Skin of body (tissue), 1 donor: ENCODE measurements at regions not wholly inside any gene's neighbourhood (a gene's known extent, or its start where the extent isn't known, plus 50 kb on each side); places are given as distances from the start of the nearest gene placed in this dataset.
"Not testable (repeated sequence)": the region's sequence is repeated elsewhere in the genome, so short reads cannot be mapped to it uniquely, and the experiment has no call there.

ENCODE experiments used
- DNase-seq: peaks from one replicate; lab custom pipeline; 2025; lab: John Stamatoyannopoulos, UW

DNA sequence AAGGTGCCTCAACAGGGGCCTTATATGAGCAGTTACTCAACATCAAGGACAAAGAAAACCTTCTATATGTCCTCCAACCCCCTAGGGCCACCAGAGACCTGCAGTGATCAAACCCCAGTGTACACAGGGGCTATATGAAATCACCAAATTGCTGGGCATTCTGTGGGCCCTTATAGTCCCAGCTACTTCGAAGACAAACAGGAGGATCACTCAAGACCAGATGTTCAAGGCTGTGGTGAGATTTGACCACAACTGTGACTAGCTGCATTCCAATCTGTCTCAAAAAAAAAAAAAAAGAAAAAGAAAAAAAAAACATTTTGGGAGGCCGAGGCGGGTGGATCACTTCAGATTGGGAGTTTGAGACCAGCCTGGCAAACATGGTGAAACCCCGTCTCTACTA is 51.0 kb upstream of the PRB2 start:
- no peak for DNase-seq

DNA sequence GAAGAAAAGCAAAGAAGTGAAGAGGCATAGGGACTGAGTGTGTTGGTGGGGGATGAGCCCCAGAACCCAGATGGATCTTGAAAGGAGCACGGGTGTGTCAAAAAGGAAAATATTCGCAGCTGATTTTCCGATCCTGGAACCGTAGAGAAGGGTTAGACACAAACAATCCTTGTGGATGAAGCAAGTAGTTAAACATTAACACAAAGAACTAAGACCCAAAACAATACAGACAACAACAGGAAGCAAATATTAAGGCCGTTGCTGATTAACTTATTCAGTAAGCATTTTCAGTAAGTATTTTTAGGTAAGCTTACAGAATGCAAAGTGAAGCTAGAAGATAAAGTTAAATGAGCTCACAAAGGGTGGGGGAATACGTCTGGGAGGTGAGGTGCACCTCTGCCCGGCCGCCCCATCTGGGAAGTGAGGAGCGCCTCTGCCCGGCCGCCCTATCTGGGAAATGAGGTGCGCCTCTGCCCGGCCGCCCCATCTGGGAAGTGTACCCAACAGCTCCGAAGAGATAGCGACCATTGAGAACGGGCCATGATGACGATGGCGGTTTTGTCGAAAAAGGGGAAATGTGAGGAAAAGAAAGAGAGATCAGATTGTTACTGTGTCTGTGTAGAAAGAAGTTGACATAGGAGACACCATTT is 62.8 kb upstream of the PRB2 start:
- DNase-seq, result no peak

DNA sequence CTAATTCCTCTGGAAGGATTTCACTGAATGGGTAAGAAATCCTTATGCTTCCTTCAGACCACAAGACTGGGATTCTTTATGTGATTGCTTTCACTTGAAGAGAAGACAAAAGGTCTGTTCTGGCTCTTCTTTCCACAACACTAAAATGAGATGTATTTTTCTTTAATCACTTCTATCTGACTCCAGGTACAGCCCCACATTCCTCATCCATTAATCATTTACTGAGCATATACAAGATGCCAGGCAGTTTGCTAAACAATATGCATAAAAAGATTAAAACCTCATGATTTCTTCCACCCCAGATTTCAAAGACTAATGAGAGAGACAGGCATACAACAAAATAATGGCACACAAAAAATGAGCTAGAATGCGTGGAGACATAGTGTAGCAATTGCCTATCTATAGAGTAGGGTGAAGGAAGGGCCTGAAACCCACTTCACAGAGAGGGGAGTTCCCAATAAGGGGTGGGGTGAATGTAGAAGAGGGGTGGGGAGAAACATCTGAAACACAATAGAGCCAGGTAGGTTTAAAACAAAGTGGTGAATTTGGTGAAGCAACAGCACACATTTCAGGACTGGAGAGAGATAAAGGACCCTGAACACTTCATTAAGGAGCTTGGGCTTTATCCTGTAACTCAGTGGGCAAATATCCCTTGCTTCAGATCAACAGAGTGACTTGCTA is 65.1 kb upstream of the PRB2 start:
- DNase-seq, result no peak

DNA sequence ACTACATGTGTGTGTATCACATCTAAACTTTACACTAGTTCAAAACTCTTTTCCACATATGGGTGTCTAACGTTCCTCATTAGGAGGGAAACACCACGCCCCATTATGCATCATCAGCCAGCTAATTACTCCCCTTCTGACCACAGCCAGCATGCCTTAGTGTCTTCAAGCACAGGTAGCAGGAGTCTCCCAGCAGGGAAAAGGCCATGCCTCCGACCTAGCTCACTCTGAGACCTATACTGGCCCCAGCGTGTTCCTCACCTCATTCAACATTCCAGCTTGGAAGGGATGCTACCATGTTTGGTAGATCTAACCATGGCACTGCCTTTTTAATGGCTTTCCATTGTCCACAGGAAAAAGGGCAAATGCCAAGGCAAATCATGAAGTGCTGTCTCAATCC is 66.1 kb upstream of the PRB2 start:
- DNase-seq, result no peak

DNA sequence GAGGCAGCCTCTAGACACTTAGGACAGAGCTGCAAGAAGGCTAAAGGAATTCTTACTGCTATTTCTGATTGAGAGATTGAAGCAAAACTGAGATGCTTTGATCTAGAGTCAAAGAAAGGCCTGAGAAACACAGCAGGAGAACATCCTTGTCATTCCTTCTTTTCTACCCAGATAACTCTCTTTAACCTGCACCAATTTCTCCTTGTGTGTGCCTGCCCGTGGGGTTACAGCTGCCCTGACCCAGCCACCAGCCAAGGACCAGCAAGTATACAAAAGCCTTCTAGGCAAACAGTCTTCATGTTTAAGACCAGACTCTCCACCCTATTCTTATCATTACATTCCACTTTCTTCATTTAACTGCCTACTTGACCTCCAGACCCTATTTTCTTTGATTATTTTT is 81.7 kb upstream of the PRB2 start:
- no peak for DNase-seq

DNA sequence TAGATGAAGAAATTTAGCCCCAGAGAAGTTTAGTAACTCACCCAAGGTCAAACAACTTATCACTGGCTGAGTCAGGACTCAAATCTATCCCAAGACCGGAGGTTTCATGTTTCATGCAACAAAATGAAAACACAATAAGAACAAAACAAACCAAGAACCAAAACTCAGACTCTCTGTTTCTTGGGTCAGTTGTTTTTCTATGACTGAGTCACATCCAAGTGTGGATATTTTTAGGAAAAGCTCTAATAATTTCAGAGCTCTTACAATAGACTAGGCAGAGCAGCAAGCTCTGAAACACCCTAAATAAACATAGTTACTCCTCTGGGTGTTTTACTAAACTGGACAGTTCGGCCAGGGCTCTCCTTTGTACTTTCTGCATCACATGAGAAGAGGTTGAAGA is 87.6 kb upstream of the PRB2 start:
- no peak for DNase-seq

DNA sequence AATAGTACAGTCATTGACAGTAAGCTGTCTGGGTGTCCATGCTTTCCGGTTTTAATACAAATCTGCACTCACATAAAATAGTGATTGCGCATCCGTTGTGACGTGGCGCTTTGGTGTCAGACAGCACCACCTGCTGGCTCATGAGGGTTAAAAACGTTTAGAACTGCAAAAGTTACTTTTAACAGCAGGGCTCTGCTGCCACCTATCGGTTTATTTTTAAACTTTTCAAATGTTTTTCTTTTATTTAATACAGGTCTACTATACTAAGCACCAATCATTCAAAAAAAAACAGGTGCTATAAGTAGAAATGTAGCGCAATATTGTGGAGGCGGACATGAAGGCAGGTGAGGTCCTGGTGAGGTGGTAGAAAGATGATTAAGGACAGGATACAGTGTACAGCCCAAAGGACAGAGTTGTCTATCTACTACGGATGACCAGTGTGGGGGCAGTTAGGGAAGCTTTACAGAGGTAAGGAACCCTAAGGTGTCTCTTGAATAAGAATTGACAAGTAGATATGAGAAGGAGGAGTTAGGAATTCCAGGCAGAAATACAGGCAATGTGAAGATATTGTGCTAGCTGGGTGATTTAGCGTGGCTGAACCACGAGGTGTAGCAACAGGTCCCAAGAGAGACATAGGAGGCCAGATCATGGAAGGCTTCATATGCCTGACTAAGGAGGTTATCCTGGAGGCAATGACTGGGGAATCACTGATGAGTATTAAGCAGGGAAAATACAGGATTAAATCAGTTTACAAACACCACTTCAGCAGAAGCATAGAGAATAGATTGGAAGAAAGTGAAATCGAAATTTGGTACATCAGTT is 91.5 kb upstream of the PRB2 start:
- peak; percentile 69 for DNase-seq

DNA sequence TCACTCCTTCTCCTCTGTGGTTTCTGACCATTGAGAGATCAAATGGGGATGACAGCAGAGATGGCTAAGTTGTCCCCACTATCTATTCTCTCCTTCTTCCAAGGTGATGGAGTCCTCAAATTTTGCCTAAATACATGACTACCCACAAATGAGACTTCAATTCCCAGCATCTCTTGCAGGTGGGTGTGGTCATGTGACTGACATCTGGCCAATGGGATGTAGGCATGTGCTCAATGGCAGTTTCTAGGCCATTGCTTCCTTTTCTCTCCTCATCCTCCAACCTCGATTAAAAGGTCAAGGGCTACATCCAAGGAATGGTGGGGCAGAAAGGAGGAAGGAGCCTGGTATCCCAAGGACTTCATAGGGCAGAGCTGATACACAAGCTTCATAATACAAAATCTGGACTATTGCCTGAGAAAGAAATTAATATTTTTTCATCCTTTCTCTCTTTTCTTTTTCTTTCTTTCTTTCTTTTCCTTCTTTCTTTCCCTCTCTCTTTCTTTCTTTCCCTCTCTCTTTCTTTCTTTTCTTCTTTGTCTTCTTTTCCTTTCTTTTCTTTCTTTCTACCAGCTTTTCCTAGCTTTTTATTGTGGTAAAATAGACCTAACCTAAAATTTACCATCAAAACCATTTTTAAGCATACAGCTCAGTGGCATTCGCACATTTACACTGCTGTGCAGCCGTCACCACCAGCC is 100.9 kb upstream of the PRB2 start:
- no peak for DNase-seq

DNA sequence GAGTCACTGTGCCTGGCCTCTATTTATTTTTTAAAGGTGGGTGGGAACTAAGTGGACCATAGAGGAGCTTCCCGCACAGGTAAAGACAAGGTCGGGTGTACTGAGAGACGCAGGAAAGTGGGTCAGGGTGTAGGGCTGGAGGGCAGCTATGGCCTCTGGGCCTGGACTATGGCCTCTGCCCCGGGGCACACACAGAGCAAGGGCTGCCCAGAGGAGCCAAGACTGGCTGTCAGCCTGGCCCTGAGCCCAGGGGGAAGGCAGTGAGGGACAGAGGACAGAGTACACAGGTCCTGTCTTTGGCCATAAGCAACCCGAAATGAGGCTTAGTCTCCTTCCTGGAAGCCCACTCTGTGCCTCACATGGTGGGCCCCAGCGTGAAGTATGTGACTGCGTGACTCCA is 102.1 kb upstream of the PRB2 start:
- no peak for DNase-seq

DNA sequence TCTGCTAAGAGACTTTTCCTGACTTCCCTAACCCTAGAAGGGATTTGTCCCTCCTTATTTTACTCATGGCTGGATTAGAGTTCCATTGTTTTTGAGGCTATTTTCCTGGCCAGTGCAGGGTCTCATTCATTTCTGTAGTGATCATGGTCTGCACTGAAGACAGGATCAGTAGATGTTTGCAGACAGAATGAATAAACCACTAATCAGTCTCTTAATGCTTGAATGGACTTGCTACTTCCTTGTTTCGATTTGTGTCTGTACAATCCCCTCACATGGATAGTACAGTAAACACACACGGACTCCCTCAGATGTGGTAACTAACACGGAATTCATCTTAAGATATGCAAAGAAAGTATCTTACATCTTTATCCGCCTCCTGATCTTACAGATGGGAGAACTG is 102.6 kb upstream of the PRB2 start:
- DNase-seq, result no peak

DNA sequence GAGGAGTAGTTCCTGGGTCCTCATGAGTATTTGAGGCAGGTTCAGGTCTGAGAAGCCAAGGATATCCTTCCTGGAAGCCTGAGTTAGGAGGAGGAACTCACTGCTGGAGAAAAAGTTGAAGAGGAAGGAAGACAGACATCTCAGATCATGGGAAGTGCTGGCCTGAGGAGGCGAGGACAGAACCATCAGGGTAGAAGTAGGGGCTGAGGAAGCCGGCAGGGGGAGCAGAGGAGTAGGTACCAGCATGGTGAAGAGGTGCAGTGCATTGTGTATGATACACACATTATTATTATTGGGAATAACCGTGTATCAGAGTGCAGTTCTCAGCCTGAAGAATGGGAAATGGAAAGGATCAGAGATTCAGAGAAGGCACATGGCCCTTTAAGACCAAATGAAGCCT is 103.2 kb upstream of the PRB2 start:
- not testable (repeated sequence) for DNase-seq

DNA sequence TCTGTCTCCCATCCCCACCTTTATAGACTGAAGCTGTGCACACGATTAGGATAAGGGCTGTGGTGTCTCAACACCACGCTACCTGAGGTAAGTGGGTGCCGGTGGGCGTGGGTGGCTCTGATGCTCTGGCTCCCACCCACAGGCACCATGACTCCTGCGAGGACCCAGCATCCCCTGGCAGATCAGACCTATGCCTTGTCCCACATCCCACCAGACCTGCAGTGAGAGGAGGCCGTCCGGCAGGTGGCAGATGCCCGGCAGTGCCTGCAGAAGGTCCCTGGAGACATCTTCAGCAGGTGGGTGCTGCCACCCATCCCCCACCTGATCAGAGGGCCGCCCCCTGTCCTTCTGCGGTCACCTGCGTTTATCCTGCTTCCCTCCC is 104.4 kb upstream of the PRB2 start:
- DNase-seq, result no peak

DNA sequence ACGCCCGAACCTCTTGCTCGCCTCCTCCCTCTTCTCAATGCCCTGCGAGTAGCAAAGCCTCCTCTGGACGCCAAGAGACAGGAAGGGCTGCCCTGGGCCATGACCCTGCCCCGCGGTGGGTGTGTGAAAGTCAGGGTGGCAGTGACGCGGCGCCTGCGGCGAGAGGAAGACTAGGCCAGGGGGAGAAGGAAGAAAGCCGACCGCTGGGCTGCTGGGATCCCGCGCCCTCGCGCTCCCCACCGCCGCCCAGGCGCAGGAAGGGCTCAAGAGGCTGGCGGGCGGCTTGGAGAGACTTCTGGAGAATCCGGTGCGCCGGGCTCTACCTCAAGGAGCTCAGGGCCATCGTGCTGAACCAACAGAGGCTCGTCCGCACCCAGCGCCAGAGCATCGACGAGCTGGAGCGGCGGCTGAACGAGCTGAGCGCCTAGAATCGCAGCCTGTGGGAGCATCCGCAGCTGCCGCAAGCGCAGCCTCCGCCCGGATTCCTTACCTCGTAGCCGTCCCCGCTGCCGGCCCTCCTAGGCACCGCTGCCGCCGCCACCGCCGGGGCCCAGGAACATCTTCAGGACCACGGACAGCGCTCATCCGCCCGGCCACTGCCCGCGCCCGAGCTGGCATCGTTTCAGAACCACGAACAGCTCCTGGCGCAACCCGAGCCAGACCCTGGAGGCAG is 105.0 kb upstream of the PRB2 start:
- peak; percentile 31 for DNase-seq

DNA sequence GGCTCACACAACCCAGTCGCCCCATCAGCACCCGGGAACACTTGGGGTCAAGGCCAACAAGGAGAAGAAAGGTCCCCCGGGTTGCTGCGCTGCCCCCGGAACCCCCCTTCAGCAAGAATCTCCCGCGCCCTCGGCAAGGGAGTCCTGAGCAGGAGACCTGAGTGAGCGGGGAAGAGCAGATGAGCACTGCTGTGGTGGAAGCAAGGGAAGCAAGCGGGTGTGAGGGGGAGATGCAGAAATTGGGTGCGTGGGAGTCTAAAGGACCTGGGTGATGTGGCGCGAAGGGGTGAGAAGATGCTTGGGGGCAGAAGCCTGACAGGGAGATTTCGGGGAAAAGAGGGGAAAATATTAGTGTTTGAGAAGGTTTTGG is 105.5 kb upstream of the PRB2 start:
- no peak for DNase-seq

DNA sequence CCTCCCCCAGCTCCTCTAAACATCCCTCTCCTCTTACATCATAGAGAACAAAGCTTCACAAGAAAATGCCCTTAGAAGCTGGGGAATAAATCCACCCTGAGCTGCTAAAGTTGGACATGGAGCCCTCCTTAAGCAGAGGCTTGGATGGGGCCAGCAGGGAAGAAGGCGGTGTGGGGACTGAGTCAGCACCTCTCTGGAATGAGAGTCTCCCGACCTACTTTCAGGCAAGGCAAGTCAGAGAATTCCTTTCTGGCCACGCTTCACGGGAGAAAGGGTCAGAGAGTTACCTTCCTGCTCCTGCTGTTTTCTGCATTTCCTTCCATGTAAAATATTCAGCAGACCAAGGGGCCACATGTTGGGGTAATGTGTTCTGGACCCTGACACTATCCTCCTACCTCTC is 113.3 kb upstream of the PRB2 start:
- no peak for DNase-seq

DNA sequence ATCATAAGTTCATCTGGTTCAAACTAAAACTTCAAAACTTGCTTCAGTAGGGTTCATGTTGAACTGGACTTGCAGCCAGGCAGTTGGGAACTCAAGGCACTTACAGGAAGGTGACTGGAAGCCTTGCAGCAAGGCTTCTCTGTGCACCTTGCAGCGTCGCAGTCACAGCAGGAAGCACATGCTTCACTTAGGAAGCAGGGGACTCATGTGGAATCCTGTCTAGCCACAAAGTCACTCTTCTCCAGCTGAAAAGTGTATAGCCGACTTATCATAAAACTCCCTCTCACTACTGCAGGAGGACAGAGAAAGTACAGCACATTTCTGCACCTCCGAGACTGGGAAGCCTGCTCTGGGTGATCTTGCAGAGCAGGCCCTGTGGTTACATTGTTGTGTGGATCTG is 114.0 kb upstream of the PRB2 start:
- no peak for DNase-seq

DNA sequence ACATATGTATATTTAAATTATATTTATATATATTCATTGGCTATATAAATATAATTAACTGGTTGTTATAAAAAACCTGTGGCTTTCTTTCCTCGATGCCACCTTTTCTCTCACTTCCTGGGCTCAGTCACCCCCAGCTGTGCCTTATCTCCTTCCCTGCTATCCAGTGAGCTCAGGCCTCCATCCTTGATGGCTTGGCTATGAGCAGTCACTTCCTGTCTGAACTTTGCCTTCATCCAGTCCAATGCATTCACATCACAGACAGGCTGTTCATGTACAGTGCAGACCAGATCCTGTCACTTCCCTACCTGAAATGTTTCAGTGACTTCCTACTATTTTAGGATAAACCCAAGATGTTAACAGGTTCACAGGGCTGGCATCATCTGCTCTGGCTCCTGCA is 115.3 kb upstream of the PRB2 start:
- DNase-seq, result no peak

DNA sequence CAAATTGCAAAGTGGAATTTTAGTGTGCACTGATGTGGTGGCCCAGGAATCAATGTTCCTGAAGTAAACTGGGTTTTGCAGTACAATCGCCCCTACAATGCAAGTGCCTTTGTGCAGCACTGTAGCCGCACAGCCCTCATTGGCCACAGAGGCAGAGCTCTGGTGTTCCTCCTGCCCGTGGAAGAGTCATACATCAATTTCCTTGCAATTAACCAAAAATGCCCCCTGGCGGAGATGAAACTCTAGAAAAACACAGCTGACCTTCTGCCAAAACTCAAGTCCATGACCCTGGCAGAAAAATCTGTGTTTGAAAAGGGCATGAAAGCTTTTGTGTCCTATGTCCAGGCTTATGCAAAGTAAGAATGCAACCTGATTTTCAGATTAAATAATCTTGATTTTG is 117.9 kb upstream of the PRB2 start:
- no peak for DNase-seq

DNA sequence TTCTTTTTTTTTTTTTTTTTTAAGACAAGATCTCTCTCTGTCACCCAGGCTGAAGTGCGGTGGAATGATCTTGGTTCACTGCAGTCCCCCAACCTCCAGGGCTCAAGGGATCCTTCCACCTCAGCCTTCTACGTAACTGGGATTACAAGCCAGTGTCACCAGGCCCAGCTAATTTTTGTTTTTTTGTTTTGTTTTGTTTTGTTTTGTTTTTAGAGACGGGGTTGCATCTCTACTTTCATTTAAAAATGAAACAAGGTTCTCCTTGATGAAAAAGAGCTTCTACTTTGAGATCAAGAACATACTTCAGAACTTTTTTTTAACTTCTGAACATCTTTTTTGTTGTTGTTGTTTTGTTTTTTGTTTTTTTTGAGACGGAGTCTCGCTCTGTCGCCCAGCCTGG is 121.7 kb upstream of the PRB2 start:
- no peak for DNase-seq

DNA sequence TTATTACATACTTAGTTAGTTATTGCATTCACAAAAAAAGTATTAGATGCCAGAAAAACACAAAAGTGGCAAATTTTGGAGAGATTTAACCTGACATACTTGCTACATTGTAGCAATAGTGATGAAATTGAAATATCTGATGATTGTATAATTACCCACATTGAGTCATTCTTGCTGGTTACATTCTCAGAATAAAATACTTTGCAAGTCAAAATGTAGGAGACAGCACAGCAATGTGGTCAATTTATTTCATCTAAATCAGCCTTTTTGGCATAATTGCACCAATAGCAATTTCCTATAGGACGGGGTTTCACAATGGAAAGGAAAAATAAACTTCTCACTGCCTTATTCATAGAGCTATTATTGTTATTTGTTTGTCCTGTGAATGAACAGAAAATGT is 125.0 kb upstream of the ETV6 start:
- DNase-seq, result no peak

DNA sequence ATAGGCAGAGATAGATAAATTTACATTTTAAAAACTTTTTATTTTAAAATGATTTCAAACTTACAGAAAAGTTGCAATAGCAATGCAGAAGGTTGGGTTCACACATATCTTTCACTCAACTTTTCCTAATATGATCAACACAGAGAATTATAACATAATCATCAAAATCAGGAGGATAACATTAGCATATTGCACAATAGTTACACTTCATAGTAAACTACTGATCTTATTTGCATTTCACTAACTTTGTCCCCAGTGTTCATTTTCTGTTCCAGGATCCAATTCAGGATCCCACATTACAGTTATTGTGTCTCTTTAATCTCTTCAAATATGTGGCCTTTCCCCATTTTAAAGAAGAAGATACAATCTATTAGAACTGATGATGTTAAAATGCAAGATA is 115.4 kb upstream of the ETV6 start:
- no peak for DNase-seq

DNA sequence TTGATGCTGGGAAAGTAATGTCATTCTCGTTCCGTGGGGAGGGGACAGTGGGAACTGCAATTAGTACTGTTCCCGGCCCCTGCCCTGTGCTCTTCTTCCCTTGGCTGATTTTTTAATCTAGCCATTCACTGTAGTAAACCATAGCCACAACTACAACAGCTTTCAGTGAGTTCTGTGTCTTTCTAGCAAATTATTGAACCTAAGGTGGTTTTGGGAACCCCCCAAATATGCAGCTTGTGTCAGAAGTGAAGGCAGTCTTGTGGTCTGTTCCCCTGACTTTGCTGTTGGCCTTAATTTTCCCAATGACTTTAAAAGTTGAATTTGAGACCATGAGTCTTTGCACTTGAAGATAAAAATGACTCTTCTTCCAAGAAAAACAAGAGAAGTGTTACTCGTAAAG is 114.3 kb upstream of the ETV6 start:
- no peak for DNase-seq
